HG02981 (cell line): ENCODE measurements at regions not wholly inside any gene's neighbourhood (a gene's known extent, or its start where the extent isn't known, plus 50 kb on each side); places are given as distances from the start of the nearest gene placed in this dataset.
"Not testable (repeated sequence)": the region's sequence is repeated elsewhere in the genome, so short reads cannot be mapped to it uniquely, and the experiment has no call there.

Source experiments
- ATAC-seq: cut with Tn5 transposase; IDR thresholded peaks from one replicate; pipeline ENCODE4 v1.9.1; 2021; ENCODE audit warnings: mild to moderate bottlenecking, moderate library complexity; ENCODE audit not compliant: unreplicated experiment

DNA sequence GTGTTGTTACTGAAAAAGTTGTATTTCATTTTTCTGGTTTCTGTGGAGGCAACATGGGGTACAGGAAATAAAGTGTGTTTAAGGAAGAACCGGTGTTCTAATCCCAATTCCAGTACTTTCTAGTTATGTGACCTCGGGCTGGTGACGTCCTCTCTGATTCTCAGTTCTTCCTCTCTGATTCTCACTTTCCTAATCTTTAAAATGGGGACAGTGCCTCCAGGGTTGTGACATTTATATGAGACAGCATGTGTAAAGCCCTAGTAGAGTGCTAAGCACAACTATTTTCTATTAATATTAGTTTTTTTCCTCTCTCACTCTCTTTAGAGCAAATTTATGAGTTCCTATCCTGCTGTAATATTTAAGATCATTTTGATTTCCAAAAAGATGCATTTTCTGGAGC lies 50.9 kb upstream of the PTPDC1 start:
- no peak for ATAC-seq

GRCh38 chr9:94031946-94032345 lies 52.3 kb upstream of the PTPDC1 start:
- ATAC-seq: no peak

GRCh38 chr9:94031380-94031779 lies 52.9 kb upstream of the PTPDC1 start:
- no peak for ATAC-seq

GRCh38 chr9:94030318-94031179 lies 53.7 kb upstream of the PTPDC1 start:
- peak; percentile 97 for ATAC-seq

- no peak for ATAC-seq
Observed at GRCh38 chr9:94029932-94030317, 54.3 kb upstream of the PTPDC1 start.

GRCh38 chr9:94026816-94027215 lies 57.4 kb upstream of the PTPDC1 start:
- ATAC-seq: no peak

DNA sequence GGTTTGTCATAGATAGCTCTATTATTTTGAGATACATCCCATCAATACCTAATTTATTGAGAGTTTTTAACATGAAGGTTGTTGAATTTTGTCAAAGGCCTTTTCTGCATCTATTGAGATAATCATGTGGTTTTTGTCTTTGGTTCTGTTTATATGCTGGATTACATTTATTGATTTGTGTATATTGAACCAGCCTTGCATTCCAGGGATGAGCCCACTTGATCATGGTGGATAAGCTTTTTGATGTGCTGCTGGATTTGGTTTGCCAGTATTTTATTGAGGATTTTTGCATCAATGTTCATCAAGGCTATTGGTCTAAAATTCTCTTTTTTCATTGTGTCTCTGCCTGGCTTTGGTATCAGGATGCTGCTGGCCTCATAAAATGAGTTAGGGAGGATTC lies 61.8 kb upstream of the PTPDC1 start:
- ATAC-seq: not testable (repeated sequence)

GRCh38 chr9:94020836-94021235 lies 63.4 kb upstream of the PTPDC1 start:
- ATAC-seq: not testable (repeated sequence)

DNA sequence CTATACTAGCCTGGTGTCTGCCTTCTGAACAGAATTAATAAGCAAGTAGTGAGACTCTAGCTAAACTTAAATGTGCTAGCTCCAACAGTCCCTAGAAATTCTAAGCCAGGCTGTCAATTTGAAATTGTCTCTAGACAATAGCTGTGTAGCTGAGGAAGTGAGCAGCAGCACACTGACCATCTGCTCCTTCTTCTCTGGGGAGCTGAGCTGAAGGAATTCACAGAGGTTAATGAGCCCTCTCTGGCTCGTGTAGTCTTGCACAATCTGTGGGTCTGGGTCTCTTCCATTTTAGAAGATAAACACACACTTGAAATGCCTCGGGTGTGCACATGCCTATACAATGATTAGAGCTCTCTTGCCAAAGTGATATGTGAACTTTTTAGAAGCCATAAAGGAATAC lies 63.5 kb upstream of the BARX1 start:
- ATAC-seq: no peak

DNA sequence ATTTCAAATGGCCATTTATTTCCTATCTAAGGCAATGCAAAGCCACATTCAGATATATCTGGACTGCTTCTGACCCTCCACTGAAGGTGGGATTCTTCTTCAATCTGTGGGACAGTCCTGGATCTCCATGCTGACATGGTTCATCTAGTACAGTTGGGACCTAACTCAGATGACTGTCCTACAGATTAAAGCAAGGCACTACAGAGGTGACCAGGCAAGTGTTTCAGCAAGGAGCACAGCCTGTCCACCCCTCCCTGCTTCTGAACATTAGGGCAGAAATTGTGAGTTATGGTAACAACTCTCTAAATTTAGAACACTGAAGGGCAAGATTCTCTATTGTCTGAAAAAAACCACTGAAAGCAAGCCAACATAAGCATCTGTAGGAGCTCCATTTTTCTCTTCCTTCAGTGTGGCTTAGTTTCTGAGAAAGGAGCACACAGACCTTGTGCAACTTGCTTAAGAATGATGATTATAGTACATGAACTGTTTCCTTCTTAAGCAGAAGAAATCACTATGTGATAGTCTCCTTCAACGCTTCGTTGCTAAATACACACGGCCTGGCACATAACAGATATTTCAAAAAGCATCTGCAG lies 62.9 kb upstream of the BARX1 start:
- no peak for ATAC-seq

- ATAC-seq: no peak
Observed at GRCh38 chr9:94016744-94017143, 61.6 kb upstream of the BARX1 start.

- no peak for ATAC-seq
Observed at GRCh38 chr9:94014920-94015319, 59.8 kb upstream of the BARX1 start.

GRCh38 chr9:94014066-94014654 lies 59.0 kb upstream of the BARX1 start:
- no peak for ATAC-seq

- ATAC-seq: no peak
Observed at GRCh38 chr9:94010980-94011533, 55.9 kb upstream of the BARX1 start.

DNA sequence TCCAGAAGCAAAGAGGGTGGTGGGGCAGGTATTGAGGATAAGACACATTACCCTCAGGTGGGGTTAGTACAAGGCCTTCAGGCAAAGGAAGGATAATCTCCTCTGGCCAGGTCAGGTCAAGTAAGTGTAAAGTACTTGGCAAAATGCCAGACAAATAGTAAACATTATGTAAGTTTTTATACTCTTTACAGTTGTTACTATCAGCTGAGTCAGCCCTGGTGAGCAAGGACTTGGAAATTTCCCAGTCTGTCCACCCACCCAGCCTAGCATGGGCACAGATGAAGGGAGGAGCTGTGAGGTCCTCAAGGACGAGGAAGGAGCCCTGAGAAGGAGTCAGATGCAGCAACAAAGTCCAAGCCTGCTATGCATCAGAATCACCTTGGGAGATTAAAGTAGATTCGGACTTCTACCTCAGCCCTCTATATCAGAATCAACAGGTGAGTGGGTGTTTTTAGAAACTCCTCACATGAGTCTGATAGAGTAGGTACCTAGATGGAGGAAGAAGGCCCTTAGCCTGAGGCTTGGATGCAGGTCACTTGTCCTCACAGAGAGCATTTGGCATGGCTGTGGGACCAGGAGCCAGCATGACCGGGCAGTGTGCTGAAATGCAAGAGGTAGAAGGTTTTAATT lies 50.2 kb upstream of the BARX1 start:
- no peak for ATAC-seq
